ENCODE measurements at regions not wholly inside any gene's neighbourhood (a gene's known extent, or its start where the extent isn't known, plus 50 kb on each side); places are given as distances from the start of the nearest gene placed in this dataset.
"Not testable (repeated sequence)": the region's sequence is repeated elsewhere in the genome, so short reads cannot be mapped to it uniquely, and the experiment has no call there.

DNA sequence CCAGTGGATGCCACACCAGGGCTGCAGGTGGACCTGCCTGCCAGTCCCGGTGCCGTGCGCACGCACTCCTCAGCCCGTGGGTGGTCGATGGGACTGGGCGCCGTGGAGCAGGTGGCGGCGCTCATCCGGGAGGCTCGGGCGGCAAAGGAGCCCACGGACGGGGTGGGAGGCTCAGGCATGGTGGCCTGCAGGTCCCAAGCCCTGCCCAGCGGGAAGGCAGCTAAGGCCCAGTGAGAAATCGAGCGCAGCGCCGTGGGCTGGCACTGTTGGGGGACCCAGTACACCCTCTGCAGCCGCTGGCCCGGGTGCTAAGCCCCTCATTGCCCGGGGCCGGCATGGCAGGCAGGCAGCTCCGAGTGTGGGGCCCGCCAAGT is 1171.8 kb upstream of the B3GALT2 start:
- DNase-seq = no peak

GRCh38 chr1:194357573-194358207 is 1171.3 kb upstream of the B3GALT2 start:
- DNase-seq = not testable (repeated sequence)

- DNase-seq = no peak
Measured at GRCh38 chr1:194355488-194356106, 1169.2 kb upstream of the B3GALT2 start.

DNA sequence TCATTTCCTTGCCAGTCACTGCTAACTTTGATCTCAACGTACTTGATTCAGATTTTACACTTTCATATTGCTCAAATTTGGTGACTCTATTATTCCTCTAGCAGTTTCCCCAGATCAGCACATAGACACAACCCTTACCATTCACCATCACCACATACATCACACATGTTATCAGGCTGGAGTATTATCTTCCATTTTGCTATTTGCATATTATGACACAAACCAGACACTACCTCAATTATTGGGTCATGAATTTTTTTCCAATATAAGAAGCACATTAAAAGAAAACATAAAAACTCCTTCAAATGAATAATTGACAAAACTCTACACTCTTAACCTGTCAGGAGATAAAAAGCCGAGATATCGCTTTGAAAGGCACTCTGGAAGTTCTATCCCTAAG is 1166.7 kb upstream of the B3GALT2 start:
- DNase-seq = no peak

DNA sequence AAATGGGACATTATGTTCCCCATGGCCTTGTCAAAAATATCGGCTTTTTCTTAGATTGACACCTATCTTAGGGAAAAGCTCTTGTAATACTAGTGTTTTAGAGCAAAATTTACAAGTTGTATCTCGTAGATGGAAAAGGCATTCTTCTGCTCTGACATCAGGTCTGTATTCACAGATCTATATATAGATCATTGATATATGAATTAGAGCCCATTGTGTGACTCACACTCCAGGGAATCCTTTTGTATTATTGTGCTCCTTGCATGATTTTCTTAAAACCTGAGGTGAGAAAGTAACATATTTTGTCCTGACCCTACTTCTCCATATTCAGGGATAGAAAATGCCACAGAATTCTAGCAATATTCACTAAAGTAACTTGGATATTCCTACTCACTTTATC is 1160.8 kb upstream of the B3GALT2 start:
- DNase-seq = no peak

DNA sequence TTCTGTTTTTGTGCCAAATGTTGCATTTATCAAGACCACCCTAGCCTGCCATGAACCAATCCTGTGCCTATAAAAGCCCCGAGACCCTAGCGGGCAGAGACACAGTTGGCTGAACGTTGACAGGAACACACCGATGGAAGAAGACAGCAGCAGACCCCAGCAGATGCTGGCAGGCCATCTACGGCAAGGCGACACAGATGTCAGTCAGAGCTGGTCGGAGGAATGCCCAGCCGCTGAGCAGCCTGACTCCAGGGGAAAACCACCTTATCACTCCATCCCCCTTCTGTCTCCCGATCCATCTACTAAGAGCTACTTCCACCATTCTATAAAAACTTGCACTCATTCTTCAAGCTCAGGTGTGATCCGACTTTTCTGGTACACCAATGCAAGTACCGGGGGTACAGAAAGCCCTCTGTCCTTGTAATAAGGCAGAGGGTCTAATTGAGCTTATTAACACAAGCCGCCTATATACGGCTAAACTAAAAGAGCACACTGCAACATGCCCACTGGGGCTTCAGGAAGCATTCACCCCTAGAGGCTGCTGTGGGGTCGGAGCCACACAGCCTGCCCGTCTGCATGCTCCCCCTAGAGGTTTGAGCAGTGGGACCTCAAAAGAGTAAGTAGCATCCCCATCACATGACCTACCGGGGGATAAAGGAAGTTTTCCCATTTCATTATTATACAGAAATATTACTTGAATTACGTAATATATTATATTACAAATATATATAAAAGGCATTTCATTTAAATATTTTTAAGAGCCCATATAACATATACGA is 1156.3 kb upstream of the B3GALT2 start:
- DNase-seq = no peak

GRCh38 chr1:194341587-194341986 is 1155.2 kb upstream of the B3GALT2 start:
- peak; percentile 85 for DNase-seq

DNA sequence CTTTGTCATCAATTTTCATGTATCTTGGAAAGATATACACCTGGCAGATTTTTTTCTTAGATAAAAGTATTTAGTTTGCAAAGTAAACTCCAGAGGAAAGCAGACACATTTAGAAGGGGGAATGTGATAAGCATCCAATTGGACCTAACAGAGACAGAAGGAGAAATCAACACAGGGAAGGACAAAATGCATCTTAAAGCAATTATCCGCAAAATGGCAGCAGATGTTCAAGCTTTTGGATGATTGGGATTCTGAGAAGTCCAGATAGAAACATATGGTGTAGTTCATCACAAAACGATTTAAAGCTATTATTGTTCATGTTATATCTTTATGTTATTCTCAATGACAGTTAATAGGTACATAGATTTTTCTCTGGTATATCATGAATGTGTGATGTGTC is 1153.1 kb upstream of the B3GALT2 start:
- DNase-seq = peak; percentile 91

DNA sequence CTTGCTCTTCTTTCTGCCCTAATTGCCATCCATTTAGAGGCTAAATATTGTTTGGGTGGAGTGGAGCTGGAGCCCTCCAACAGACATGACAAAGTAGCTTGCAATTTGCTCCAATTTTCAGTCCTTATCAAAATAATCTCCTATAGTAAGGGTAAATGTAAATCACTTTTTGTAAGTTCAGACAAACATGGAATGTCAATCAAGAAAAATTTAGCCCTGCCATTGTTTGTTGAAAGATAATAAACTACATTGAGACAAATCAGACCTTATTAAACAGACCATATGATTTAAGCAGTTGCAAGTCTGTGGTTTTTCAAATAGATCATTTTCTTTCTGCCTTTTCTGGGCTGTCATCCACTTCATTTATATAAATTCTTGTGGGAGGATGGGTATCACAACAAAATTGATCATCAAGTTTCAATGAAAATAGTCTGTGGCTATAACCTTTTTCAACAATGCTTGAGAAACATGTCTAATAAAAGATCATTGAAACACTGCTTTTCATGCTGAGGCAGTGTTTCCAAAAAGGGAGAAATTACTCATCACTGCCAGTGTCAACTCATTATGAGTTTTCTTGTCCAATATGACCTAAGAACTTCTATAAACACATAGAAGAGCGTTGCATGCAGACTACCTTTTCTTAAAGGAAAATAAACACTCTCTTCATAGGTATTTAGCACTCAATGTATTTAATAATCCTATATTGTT is 1152.0 kb upstream of the B3GALT2 start:
- peak; percentile 23 for DNase-seq

DNA sequence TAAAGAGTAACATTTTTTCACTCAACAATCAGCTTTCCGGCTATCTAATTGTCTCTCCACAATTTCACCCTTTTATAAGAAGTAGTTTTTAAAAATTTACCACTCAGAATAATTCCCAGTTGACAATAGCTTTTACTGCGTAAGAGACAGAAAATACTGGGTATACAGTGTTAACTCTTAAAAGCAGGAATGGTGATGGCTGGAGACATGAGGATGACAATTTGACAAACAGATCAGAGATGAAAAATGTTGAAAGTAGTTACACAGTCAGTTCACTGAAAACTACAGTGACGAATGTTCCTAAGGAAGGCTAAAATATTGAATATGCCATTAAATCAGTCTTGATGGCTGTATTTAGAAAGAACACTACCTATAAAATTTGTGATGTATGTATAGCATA is 1146.8 kb upstream of the B3GALT2 start:
- no peak for DNase-seq

GRCh38 chr1:194331758-194332157 is 1145.3 kb upstream of the B3GALT2 start:
- no peak for DNase-seq

GRCh38 chr1:194322751-194323150 is 1136.3 kb upstream of the B3GALT2 start:
- DNase-seq = no peak

- DNase-seq = no peak
Measured at GRCh38 chr1:194318790-194319280, 1132.4 kb upstream of the B3GALT2 start.

DNA sequence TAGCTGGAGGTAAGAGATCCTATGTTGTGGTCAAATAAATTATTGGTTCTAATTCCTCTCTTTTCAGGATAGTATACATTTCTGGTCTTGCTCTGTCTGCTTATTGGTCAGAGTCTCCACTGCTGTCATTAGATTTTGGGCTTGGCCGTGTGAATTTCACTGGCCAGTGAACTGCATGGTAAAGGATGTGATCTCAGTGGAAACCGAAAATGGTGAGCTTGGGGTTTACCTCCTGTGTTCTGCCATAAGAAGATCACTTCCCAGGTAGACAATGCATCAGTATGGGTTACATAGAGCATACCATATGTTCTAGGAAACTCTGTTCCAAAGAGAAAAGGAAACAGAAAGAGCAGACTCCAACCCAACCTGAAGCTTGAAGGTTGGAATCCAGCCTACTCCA is 1123.3 kb upstream of the B3GALT2 start:
- no peak for DNase-seq

DNA sequence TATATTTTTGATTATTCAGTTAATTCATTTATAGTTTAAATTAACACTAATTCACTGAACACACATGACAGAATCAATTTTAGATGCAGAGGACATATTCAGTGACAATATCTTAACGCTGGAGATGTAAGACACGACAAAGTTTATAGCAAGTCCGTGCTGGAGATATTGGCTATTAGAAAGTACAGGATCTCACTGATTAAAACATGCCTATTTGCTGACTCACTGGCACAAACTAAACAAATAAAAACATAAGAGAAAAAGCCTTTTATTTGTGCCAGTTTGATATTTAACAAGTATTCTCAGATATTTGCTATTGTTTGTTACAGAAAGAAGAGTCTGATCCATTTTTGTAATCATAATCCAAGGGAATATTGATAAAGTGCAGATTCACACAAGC is 1122.9 kb upstream of the B3GALT2 start:
- DNase-seq = no peak

- DNase-seq = no peak
Measured at GRCh38 chr1:194300776-194301175, 1114.4 kb upstream of the B3GALT2 start.

DNA sequence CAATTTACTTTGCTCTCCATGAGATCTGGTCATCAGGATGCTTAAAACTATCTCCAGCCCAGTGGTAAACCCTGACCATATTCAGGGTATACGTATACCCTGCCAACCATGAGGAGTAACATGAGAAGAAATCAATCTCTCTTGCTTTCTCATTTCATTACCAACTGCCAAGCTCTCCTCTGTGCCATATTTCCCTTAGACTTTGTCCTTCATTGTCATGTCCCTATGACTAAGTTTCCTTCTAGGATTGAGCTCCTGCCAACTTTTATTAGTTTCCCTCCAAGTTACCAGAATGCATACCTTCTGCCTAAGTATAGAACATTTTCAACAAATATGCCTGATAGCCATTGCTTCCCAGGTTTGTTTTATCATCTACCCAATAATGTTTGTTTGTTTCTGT is 1113.9 kb upstream of the B3GALT2 start:
- peak; percentile 21 for DNase-seq

GRCh38 chr1:194298007-194298598 is 1111.7 kb upstream of the B3GALT2 start:
- no peak for DNase-seq

DNA sequence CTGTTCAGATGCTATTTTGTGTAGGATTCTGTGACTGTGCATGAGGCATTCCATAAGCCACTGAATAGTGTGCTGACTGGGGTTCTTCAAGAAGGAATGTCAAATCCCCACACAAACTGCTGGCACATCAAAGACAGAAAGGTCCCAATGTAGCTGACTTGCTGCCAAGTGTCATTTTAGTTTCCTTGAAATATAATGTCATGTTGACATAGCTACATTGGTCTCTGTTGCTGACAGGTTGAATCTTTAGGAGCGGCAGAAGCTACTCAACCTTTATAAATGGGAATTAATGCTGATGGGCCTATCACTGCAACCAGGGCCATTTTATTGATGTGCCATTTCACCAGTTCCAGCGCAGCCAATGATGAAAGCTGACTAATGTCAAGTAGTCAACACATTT is 1110.7 kb upstream of the B3GALT2 start:
- DNase-seq = no peak

GRCh38 chr1:194296201-194296600 is 1109.8 kb upstream of the B3GALT2 start:
- DNase-seq = no peak

DNA sequence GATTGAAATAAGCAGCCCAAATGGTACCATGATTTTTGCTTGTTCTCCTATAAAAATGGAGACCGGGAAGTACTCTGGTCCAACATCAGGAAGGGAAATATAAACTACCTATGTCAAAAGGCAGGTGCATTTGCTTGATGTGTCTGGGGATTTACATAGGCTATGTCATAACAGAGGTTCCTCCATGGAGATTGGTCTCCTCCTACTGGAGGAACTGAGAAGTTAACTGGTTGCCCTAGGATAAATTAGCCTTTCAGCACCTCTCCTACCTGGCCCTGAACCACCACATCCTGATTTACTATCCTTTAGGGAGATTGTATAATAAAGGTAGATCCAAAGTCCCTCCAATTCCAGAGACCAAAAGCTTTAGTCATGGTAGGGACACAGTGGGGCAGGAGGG is 1109.3 kb upstream of the B3GALT2 start:
- DNase-seq = peak; percentile 7

DNA sequence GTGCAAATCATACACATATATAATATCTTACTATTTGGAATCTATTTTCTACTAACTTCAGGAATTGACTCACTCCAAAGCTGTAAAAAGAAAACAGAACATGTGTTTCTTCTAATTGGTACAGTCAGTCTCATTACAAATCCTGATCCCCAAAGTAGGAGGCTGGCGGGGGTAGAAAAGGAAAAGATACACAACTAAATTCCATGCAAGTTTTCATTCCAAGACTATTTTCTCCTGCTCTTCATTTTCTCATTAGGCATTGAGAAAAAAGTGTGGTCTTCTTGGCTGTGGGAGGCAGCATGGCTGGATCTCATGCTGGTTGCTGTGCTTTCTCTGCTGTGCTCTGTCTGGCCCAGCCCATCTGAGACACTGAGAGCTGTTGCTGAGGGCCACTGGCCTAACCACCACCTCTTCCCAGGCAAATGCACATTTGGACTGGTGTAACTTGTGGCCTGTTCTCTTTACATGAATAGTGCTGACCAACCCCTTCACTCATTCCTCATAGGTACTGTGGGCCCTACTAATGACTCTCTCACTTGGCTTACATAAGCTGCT is 1107.5 kb upstream of the B3GALT2 start:
- DNase-seq = no peak

- no peak for DNase-seq
Measured at GRCh38 chr1:194292966-194293365, 1106.6 kb upstream of the B3GALT2 start.

All from NCI-H2171 treated with DMSO at 0.1 percent for 48 hours (cell line).